Posterior vena cava (tissue), 2 donors: ENCODE measurements at regions not wholly inside any gene's neighbourhood (a gene's known extent, or its start where the extent isn't known, plus 50 kb on each side); places are given as distances from the start of the nearest gene placed in this dataset.
"Not testable (repeated sequence)": the region's sequence is repeated elsewhere in the genome, so short reads cannot be mapped to it uniquely, and the experiment has no call there.

Experiments used
- DNase-seq: peaks from one replicate; pipeline ENCODE4 v3.0.0-alpha.2; 2020; ENCODE audit warnings: low spot score
- intact Hi-C, 2 donors: fragments of 100-400 bp; cut with DNase I; formaldehyde crosslinking; loops; one replicate each; pipeline versions ENCODE4 v1.14.1 to v1.14.2; 2022 to 2023
- donor health status: DM: yes; HTN: yes; CAD: no.
- donor health status: DM: yes; HTN: yes; CAD: no.

DNA sequence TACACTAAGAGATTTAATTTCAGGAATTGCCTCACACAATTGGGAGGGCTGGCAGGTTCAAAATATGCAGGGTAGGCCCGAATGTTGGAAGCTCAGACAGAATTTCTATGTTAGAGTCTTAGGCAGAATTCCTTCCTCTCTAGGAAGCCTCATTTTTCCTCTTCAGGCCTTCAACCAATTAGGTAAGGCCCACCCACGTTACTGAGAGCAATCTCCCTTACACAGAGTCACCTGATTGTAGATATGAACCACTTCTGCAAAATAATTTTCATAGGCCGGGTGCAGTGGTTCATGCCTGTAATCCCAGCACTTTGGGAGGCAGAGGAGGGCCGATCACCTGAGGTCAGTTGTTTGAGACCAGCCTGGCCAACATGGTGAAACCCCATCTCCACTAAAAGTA lies 50.2 kb upstream of the HIVEP1 start:
- intact Hi-C loops: no loop called here
- no peak for DNase-seq

DNA sequence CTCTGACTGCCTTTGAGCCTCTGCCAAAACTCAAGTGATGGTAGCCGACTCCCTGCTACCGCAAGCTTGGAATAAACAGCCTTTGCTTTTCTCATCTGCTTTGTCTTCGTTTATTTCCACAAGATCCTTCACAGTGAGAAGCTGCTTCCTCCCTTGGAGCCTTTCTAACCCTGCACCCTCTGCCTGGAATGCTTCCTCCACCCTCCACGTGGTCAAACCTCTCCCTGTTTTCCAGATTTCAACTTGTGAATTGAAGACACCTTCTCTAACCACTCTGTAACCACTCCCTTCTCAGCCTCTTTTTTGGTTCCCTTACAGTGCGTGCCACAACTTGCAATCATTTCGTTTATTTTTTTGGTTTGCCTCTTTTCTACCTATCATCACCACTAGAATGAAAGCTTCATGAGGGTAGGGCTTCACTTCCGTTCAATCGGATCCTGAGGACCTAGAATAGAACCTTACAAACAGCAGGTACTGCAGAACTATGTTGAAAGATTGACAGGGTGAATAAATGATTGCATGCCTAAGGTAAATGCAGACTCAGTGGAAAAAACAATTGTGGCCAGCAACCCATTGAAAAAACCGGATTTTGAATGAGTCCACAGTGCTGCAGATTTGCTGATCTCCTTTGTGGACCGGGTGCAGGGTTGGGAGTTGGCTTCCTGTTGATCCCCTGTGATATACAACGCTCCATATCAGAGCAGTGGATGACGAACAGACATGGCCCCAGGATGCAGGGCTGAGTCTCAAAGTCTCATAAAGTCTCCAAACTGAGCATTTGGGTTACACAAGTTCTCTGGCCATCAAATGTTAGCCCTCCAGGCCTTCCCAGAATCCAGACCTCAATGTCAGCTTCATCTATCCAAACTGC lies 51.0 kb upstream of the HIVEP1 start:
- intact Hi-C loops: no loop called here

DNA sequence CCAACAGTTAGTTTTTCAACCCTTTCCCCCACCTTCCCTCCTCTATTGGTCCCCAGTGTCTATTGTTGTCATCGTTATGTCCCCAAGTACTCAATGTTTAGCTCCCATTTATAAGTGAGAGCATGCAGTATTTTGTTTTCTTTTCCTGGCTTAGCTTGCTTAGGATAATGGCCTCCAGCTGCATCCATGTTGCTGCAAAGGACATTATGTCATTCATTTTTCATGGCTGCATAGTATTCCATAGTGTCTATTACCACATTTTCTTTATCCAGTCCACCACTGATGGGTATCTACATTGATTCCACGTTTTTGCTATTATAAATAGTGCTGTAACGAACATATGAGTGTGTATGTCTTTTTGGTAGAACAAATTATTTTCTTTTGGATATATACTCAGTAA lies 55.3 kb upstream of the HIVEP1 start:
- intact Hi-C loops: no loop called here
- DNase-seq: no peak

More for the DNA sequence above, 51.0 kb upstream of the HIVEP1 start:
- no peak for DNase-seq

DNA sequence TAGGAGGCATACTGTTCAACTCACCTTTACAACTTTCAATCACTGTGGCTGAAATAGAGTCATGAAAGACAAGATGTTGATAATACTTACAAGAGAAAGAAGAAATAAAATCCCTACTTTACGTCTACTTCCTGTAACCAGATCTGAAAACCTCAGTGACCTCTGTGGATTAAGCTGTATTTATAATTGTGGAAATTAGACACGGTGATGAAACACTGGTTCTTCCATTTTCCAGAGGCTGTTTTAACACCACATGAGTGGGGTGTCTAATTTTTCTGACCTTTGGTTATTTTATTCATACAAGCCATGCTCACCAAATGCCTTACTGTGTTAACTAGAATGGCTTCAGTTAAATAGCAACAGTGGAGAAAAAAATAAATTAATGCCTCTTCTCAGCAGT lies 58.5 kb upstream of the HIVEP1 start:
- no peak for DNase-seq
- intact Hi-C loops: no loop called here

DNA sequence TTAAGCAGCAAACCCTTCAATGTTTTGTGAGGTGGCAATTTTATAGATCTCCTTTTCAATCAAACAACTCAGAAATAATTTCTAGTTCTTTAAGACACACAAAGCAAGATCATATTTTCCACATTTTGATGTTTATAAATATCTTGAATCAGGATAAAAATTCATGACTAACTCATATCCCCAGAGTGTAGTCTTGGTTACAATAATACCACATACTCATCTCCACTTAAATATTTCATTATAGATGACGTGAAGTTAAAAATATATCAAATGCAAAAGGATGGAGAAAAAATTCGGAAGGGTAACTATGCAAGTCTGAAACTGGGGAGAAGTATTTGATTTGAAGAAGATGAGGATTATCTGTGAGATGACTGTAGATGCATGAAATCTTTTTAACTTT lies 59.8 kb upstream of the HIVEP1 start:
- intact Hi-C loops: no loop called here
- no peak for DNase-seq

DNA sequence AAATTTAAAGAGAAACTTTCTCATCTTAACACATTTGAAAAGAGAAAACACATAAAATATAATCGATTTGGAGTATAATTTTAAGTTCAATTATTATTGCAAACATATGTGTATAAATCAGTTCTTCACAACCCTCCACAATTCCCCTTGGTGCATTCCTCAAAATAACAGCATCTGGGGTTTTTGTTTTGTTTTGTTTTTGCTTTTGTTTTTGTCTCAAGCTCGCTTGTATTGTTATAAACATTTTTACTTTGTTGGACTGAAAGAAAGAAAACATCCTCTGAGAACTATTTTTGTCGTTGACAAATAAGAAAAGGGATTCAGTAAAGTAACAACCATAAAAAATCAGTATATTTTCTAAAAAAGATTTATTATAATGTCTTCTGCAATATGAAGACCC lies 60.2 kb upstream of the HIVEP1 start:
- no peak for DNase-seq
- intact Hi-C loops: no loop called here

DNA sequence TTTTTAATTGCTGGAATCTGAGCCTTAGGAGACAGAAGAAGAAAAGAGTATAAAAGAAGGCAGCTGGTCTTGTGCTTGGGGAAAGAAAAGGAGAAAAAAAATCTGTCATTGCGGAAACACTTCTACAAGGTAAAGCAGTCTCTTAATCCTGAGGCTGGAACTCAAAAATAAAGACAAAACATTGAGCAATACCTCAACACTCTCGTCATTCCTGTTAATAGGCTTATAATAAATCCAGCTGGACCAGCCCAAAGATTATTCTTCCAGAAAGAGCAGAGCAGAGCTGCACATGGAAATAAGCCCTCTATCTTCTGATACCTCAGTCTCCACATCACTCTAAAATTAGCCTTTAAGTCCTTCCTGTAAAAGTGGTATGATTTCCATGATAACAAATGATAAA lies 62.0 kb upstream of the HIVEP1 start:
- no peak for DNase-seq
- intact Hi-C loops: no loop called here

DNA sequence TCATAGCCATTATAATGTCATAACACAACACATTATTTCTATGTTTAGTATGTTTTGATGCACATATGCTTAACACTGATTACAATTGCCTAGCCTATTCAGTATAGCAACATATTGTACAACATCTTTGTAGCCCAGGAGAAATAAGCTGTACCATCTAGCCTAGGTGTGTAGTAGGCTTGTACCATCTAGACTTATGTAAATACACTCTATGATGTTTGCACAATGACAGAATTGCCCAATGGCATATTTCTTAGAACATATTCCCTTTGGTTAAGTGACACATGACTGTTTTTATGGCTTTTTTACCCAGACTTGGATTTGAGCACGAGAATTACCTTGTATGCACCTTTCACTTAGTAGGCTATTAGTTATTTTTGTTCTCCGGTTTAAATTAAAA lies 64.5 kb upstream of the HIVEP1 start:
- DNase-seq: no peak
- intact Hi-C loops: no loop called here

DNA sequence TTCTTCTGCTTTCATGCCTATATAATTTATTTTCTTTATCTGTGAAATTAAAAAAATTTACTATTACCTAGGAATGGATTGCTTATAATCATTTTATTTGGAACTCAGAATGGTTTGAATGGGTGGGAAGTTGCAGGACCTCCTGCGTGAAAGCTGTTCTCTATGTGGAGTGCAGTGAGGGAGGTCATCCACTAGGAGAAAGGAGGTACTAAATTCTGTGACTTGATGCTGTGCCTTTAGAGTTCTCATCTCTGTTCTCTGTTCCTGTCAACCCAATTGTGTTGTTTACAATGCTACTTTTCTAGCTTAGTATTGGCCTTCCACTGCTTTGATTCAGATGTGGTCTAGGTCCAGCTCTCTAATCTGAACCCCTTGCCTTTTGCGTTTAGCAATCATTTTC lies 65.0 kb upstream of the HIVEP1 start:
- DNase-seq: no peak
- intact Hi-C loops: no loop called here

DNA sequence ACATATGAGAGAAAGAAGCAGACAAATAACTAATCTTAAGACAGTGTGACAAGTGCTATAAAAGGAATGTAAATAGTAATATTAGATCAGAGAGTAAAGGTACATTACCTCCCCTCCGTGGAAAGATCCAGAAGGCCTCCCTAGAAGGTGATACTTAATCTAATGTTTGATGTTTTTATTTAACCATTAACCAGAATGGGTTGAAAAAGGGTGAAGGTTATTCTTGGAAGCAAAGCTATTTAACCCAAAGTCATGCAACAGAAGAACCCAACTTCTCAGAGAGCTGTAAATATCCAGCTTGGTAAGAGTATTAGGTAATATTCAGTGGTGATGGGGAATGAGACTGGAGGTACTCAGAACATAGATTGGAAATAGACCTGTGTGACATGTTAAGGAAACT lies 68.0 kb upstream of the HIVEP1 start:
- DNase-seq: no peak
- intact Hi-C loops: no loop called here

DNA sequence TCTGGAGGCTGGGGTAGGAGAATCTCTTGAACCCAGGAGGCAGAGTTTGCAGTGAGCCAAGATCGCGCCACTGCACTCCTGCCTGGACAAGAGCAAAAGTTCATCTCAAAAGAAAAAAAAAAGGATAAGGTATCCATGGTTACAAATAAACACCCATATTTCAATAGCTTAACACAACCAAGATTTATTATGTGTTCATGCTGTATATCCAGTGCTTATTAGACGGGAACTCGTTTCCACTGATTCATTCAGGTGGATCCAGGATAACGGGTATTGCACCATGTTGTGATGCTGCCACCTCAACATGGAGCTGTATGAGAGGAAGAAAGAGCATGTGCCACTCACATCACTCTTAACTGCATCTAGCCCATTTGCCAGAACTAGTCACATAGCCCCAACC lies 69.1 kb upstream of the HIVEP1 start:
- intact Hi-C loops: no loop called here
- no peak for DNase-seq

DNA sequence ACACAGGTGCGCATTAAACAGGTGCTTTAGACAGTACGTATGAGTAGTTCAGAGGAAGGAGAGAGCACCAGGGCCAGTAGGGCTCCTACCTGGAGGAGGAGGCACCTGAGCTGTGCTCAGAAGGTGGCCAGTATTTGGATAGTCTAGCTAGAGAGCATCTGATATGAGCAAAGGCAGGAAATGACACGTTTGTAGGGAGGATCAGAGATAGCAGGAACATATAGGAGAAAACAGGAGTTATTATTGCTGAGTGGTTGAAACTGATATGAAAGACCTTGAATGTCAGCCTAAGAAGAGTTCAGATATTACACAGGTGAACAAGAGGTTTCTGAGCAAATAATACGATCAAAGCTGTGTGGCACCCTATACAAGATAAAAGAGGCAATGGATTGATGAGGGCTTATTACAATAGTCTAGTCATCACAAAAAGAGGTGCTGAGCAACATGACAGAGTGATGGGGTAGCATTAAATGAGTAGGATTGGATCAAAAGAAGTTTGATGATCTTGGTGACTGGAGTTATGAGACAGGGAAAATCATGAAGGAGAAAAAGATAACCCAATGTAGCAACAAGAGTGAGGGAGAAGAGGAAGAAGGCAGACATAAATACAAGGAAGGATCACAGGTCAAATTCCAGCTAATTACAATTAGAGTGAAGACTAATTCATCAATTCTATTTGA lies 69.8 kb upstream of the HIVEP1 start:
- intact Hi-C loops: no loop called here

DNA sequence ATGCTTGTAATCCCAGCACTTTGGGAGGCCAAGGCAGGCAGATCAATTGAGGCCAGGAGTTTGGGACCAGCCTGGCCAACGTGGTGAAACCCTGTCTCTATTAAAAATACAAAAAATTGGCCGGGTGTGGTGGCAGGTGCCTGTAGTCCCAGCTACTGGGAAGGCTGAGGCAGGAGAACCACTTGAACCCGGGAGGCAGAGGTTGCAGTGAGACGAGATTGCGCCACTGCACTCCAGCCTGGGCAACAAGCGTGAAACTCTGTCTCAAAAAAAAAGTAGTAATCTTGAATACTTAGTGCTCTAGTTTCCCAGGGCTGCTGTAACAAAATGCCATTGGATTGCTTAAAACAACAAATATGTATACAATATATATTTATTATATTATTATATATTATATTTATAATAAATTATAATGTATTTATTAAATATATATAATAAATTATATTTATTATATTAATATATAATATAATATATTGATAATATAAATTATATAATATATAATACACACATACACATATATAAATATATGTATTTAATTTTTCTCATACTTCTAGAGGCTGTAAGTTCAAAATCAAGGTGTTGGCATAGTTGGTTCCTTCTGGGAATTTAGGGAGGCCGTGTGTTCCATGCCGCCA lies 71.5 kb upstream of the HIVEP1 start:
- intact Hi-C loops, DNase-seq: not testable (repeated sequence)

More for the DNA sequence above, 69.8 kb upstream of the HIVEP1 start:
- DNase-seq: no peak

DNA sequence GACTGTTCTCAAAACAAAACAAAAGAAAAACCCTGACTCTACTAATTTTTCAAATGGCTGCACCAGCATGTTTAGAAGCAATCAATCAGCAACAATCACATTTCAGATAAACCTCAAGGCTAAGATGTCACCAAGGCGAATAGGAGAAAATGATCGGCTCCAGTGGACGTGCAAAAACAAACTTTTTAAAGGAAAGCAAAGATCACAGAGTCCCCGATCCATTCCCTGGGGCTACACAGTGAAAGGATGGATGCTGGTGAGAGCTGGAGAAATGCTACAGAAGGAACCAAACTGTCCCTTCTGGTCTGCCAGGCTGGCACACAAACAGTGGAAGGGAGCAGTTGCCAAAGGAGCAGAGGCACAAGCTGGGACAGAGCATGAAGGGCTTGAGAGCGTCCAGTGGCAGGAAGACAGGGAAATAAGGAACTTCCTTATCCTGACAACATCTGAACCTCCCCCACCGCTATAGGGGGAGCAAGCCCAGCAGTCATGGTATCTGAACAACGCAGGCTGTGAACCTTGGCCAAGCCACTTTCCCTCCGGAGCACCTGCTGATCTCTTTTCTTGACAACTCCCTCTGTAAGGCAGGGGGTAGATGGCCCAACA lies 73.7 kb upstream of the HIVEP1 start:
- intact Hi-C loops: no loop called here
- DNase-seq: no peak

DNA sequence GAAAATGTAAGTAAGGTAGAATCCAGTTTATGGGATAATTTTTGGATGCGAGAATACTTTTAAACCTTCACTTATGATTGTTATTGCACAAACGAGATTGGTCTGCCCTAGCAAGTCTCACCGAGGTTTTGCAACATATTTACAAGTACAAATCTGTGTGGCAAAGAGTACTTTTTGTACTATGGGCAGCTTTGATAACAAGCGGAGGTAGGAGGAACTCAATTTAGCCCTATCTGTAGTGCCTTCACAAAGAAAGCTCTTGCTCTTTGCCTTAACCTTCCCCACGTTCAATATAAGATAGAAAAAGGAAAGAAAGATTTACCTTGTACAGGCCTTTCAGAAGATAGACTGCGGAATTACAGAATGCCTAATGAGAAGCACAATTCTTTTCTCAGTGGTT lies 77.5 kb upstream of the HIVEP1 start:
- intact Hi-C loops: no loop called here

DNA sequence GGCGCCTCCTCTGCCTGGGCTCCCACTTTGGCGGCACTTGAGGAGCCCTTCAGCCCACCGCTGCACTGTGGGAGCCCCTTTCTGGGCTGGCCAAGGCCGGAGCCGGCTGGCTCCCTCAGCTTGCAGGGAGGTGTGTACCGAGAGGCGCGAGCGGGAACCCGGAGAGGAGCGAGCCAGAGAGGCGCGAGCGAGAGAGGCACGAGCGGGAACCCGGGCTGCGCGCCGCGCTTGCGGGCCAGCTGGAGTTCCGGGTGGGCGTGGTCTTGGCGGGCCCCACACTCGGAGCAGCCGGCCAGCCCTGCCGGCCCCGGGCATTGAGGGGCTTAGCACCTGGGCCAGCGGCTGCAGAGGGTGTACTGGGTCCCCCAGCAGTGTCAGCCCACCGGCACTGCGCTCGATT lies 79.2 kb upstream of the HIVEP1 start:
- DNase-seq, intact Hi-C loops: not testable (repeated sequence)

More for the DNA sequence above, 77.5 kb upstream of the HIVEP1 start:
- no peak for DNase-seq

DNA sequence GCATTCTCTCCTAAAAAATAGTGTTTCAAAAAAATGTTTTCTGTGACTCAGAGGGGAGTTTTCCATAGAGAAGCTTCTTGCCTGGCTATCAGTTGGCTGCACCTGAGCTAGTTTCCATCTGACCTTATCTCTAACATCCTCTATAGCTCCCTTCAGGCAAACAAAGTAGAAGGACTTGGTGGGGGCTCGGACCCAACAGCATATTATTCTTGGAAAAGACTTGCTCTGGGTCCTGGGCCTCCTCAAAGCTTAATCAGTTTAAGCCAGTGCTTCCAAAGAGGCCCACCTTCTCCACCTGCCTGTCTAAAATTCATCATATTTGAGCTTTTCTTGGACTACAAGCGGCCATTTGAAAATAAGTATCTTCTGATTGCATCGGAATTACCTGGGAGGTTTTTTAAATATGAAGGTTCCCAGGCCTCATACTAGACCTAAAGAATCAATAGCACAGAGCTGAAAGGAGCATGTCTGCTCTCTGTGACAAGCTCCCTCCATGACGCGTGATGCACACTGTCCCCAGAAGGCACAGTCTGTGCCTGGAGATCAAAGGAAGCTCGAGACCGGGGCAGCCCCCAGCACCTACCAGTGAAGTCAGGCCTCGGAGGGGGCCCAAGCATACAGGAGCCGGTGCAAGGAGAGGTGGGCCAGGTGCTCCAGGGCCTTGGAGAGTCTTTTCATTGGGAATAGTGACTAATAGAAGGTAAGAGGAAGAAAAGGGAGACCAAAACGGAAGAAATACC lies 80.6 kb upstream of the HIVEP1 start:
- intact Hi-C loops: no loop called here
- no peak for DNase-seq

DNA sequence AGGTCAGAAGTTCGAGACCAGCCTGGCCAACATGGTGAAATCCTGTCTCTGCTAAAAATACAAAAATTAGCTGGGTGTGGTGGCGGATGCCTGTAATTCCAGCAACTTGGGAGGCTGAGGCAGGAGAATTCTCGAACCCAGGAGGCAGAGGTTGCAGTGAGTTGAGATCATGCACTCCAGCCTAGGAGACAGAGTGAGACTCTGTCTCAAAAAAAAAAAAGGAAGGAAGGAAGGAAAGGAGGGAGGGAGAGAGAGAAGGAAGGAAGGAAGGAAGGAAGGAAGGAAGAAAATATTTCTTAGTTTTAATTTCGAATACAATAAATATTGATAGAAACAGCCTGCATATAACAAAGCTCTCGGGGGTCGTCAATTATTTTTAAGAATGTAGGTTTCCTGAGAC lies 81.3 kb upstream of the HIVEP1 start:
- intact Hi-C loops, DNase-seq: not testable (repeated sequence)

DNA sequence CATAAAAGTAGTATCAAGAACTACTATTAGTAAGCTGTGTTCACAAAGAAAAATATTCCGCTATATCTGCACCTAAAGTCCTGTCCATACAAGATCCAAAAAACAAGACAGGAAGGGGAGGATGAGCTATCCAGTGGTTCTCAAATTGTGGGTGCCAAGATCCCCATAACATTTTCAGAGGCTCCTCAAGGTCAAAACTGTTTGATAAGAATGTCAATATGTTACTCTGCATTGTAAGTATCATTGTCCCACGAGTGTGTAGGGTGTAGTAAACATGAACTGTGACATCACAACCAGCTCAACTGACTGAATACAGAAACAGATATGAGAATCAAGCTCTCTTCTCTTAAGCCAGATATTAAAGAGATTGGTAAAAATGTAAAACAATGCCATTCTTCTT lies 81.9 kb upstream of the HIVEP1 start:
- DNase-seq: no peak
- intact Hi-C loops: no loop called here
